Upper lobe of left lung (tissue), 4 donors: ENCODE measurements at regions not wholly inside any gene's neighbourhood (a gene's known extent, or its start where the extent isn't known, plus 50 kb on each side); places are given as distances from the start of the nearest gene placed in this dataset.

ENCODE experiments used
- EP300 ChIP-seq, 4 donors: sonication (generic); formaldehyde crosslinking; IDR thresholded peaks; one replicate each; pipeline ENCODE4 v1.5.1; 2017; ENCODE audit warnings: antibody characterized with exemption in 4 of 4, control low read depth in 2 of 4
- POLR2A ChIP-seq, 4 donors: fragments of 450-650 bp; IDR thresholded peaks; one replicate each; pipeline ENCODE4 v1.5.1; 2016 to 2017; ENCODE audit warnings: antibody characterized with exemption in 4 of 4, mild to moderate bottlenecking in 2 of 4
- TF ChIP-seq, protein P1 (sequence below), 6 experiments: fragments of 450-650 bp in 4 of 6; fragments of 200-600 bp in 2 of 6; sonication (generic) in 2 of 6; IDR thresholded peaks; one replicate each; pipeline ENCODE4 v1.5.1; 2016 to 2019; ENCODE audit warnings: antibody characterized with exemption in 6 of 6

DNA sequence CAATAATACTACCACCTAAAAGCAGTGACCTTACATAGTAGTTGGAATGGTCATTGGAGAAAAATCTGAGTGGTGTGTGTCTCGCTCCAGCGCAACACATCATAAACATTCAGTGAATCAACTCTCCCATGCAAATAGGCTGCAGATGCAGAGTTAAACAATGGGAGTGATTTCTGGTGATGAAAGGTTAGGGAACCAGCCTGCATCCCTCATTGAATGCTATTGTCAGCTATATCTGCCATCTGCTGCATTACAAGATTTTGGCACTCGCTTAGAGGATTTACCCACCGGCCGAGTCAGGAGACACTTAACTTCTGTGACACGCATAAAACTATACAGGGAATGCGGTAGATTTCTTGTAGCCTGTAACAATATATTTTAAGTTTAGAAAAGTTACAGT is 900.9 kb downstream of the FLRT2 start:
- TF ChIP-seq POLR2A (IDR thresholded peaks at IDR 0.05) (no peak), EP300 (IDR thresholded peaks at IDR 0.05) (no peak)
- TF ChIP-seq, protein P1, sequence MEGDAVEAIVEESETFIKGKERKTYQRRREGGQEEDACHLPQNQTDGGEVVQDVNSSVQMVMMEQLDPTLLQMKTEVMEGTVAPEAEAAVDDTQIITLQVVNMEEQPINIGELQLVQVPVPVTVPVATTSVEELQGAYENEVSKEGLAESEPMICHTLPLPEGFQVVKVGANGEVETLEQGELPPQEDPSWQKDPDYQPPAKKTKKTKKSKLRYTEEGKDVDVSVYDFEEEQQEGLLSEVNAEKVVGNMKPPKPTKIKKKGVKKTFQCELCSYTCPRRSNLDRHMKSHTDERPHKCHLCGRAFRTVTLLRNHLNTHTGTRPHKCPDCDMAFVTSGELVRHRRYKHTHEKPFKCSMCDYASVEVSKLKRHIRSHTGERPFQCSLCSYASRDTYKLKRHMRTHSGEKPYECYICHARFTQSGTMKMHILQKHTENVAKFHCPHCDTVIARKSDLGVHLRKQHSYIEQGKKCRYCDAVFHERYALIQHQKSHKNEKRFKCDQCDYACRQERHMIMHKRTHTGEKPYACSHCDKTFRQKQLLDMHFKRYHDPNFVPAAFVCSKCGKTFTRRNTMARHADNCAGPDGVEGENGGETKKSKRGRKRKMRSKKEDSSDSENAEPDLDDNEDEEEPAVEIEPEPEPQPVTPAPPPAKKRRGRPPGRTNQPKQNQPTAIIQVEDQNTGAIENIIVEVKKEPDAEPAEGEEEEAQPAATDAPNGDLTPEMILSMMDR (IDR thresholded peaks at IDR 0.05): no peak
